ENCODE measurements at regions not wholly inside any gene's neighbourhood (a gene's known extent, or its start where the extent isn't known, plus 50 kb on each side); places are given as distances from the start of the nearest gene placed in this dataset.

DNA sequence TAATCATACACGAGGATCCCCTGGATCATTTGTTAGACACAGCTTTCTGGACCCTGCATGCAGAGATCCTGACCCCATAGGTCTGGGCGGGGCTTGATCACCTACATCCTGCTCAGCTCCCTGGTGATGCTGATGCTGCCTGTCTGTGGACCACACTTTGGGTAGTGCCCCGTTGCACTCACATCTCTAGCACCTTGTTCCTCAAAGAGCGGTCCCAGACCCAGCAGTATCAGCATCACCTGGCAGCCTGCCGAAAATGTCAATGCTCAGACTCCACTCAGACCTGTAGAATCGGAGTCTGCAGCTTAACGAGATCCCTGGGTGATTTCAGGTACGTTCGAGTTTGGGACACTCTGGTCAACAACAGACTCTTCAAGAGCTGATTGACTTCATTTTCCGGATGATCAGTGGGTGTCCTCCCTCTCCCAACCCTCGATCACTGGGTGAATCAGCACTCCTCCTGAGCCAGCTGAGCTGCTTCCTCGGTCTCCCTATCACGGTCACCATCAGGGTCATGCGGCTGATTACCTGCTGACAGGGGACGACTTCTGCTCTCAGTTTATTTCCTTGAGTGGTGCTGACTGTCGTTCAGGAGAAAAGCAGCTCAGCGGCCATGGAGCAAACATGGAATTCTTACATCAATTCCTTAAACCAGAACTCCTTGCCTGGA, 150.6 kb upstream of the RAB12 start:
- no peaks in the 10 kb centered on the region for H3K27me3 Mint-ChIP-seq
- no peak for DNase-seq
- H3K36me3 Mint-ChIP-seq (ENCODE audit: low read depth) = no peaks in the 10 kb centered on the region
- H3K4me1 Mint-ChIP-seq = no peaks in the 10 kb centered on the region
- ChIA-PET POLR2A (no interaction called here), CTCF (no interaction called here)
- no peak overlapping the region for H3K4me3 Mint-ChIP-seq
- no peaks in the 10 kb centered on the region for H3K9me3 Mint-ChIP-seq
- H3K27ac Mint-ChIP-seq = no peak overlapping the region

DNA sequence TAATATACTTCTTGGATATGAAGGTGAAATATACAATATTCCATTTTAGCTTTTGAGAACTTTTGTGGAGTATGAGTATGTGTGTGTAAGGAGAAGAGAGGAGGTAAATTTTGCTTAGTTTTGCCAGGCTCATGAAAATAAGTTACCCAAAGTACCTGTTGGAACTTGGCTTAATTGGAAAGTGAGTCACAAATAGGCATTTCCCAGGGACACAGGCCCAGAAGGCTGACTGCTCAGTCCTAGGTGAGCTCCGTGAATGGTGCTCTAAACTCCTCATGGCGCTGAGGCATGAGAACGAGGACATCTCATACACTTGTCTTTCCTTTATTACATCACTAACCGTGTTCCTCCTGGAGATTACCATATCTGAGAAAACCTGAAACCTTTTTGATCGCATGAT, 148.5 kb upstream of the RAB12 start:
- no peaks in the 10 kb centered on the region for H3K4me1 Mint-ChIP-seq
- H3K27ac Mint-ChIP-seq = no peak overlapping the region
- no peaks in the 10 kb centered on the region for H3K9me3 Mint-ChIP-seq
- no peak overlapping the region for H3K4me3 Mint-ChIP-seq
- no peak for DNase-seq
- ChIA-PET CTCF (no interaction called here), POLR2A (no interaction called here)
- no peaks in the 10 kb centered on the region for H3K36me3 Mint-ChIP-seq (ENCODE audit: low read depth)
- no peaks in the 10 kb centered on the region for H3K27me3 Mint-ChIP-seq

DNA sequence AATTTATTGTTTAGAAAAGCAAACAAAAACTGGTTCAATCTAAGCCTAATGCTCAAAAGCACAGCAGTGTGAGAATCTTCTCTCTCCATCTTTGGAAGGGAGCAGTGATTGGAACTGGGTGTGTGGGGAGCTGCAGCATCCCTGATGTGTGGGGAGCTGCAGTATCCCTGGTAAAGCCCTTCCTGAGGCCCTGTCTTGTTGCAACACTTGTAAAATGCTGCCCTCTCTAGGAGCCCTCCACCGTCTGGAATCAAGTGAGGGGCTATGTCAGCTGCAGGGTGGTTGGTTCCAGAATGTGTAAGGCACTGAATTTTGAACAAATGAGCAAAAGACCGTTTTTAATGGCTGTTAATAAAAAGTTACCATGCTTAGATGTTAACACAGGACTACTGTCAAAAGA, 147.7 kb upstream of the RAB12 start:
- CTCF ChIA-PET = no interaction called here
- Mint-ChIP-seq H3K4me1 (no peaks in the 10 kb centered on the region), H3K27me3 (no peaks in the 10 kb centered on the region), H3K9me3 (no peaks in the 10 kb centered on the region), H3K4me3 (no peak overlapping the region), H3K36me3 (ENCODE audit: low read depth) (no peaks in the 10 kb centered on the region), H3K27ac (no peak overlapping the region)
- no peak for DNase-seq
- POLR2A ChIA-PET = no interaction called here

DNA sequence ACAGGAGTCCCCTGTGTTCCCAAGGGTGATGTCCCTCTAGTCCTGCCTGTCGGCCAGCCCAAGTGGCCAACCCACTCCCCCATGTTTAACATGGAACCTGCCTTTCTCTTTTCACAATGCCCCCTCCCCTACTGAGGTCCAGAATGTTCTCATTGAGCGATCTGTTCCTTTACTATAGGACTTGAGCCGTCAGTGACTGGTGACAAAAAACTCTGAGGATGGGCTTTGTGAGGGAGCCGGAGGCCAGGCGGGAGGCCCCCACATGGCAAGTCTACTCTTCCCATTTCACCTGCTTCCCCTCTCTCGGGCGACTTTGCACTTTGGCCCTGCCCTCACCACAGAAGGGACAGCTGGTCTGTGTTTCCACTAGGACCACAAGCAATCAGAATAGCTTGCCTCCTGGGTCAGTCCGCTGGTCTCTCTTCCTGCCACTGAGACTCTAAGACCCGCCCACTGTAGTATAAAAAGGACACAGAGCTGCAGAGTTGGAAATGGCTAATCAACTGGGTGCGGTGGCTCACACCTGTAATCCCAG, 146.5 kb upstream of the RAB12 start:
- CTCF ChIA-PET = no interaction called here
- POLR2A ChIA-PET = no interaction called here
- Mint-ChIP-seq H3K4me1 (no peaks in the 10 kb centered on the region), H3K4me3 (no peak overlapping the region), H3K27ac (no peak overlapping the region), H3K36me3 (ENCODE audit: low read depth) (no peaks in the 10 kb centered on the region), H3K27me3 (no peaks in the 10 kb centered on the region), H3K9me3 (no peaks in the 10 kb centered on the region)
- DNase-seq = no peak

DNA sequence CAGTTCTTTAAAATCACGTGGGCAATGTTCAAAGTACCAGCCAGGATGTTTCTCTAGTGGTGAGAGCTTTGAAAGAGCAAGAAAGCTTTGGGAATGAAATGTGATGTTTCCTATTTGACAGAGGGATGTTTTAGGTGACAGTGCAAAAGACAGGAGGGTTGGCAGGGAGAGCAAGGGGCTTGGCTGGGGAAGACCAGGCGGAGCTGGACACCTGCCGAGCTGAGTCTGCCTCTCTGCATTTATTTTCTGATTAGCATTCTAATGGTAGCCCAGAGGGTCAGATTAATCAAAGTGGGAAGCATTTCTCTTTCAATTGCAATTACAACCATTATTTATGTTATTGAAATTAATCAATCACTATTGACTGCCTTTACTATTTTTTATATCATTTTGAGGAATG, 145.4 kb upstream of the RAB12 start:
- CTCF ChIA-PET = no interaction called here
- H3K27ac Mint-ChIP-seq = no peak overlapping the region

DNA sequence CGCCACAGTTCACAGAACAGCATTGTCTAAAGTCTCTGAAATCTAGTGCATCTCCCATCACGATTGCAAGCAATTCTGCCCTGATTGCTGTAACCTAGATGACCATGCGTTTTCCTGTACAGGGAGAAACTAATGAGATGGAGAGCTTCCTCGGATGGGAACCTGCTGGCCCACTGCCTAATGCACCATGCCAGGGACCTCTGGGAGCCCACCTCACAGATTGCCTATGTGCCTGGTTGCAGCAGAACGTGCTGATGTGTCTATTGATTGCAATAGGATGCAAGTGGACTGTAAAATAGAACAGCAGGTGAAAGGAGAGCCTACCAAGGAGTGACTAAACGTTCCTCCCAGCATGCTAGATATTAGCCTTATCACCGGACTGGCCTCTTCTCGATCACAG, 141.0 kb upstream of the RAB12 start:
- no peaks in the 10 kb centered on the region for H3K36me3 Mint-ChIP-seq (ENCODE audit: low read depth)
- no peaks in the 10 kb centered on the region for H3K27me3 Mint-ChIP-seq
- H3K4me1 Mint-ChIP-seq = no peaks in the 10 kb centered on the region
- H3K27ac Mint-ChIP-seq = no peak overlapping the region
- ChIA-PET POLR2A (no interaction called here), CTCF (no interaction called here)
- no peak for DNase-seq
- no peak overlapping the region for H3K4me3 Mint-ChIP-seq
- H3K9me3 Mint-ChIP-seq = no peaks in the 10 kb centered on the region

More for the DNA sequence above, 145.4 kb upstream of the RAB12 start:
- Mint-ChIP-seq H3K27me3 (no peaks in the 10 kb centered on the region), H3K4me3 (no peak overlapping the region), H3K4me1 (no peaks in the 10 kb centered on the region), H3K36me3 (ENCODE audit: low read depth) (no peaks in the 10 kb centered on the region), H3K9me3 (no peaks in the 10 kb centered on the region)
- POLR2A ChIA-PET = no interaction called here
- DNase-seq = no peak

DNA sequence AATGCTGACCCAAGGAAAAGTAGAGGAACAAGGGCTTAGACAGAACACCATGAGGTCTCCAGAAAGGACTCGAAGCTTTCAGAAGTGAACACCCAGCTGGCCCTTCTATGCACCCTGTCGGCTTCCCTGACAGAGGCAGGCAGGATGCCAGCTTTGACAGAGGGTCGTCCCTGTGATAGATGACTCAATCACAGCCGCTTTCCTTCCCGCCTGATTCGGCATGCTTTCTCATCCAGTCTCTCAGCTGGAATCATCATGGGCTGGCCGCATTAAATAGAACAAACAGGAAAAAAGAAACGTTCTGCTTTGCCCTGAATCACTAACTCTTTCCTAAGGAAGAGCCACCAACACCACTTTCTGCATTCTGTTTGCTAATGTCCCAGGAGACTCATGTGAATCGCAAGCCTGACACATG, 140.3 kb upstream of the RAB12 start:
- H3K4me3 Mint-ChIP-seq = no peak overlapping the region
- POLR2A ChIA-PET = no interaction called here

DNA sequence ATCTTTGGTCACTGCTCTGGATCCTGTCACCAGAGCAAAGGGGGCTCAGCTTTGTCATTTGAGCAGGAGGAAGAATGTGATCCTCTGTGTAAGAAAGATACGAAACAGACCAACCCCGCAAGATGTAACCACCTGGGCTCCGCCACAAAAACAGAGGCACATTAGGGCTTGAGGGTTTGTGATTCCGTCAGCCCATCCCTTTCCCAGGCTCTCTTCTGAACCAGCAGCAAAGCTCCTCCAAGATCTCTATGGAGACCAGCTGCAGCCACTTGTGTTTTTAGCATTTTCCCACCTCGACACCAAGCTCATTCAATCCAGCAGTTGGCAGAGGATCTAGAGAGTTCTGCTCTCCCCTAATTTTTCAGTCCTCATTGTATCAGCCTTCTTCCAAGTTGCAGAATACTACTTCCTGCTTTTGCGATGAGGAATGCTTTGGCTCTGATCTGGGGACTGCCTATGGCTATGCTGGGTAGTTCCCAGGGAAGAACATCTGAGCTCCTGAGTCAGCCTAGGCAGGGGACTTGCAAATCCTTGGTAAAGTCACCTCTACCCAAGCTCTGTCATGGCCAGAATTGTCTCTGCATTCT, 139.6 kb upstream of the RAB12 start:
- Mint-ChIP-seq H3K4me3 (no peak overlapping the region), H3K4me1 (no peaks in the 10 kb centered on the region), H3K27me3 (no peaks in the 10 kb centered on the region), H3K9me3 (no peaks in the 10 kb centered on the region), H3K36me3 (ENCODE audit: low read depth) (no peaks in the 10 kb centered on the region), H3K27ac (no peak overlapping the region)
- POLR2A ChIA-PET = no interaction called here
- DNase-seq = no peak
- CTCF ChIA-PET = no interaction called here

More for the DNA sequence above, 140.3 kb upstream of the RAB12 start:
- CTCF ChIA-PET = no interaction called here
- Mint-ChIP-seq H3K9me3 (no peaks in the 10 kb centered on the region), H3K36me3 (ENCODE audit: low read depth) (no peaks in the 10 kb centered on the region), H3K27me3 (no peaks in the 10 kb centered on the region), H3K27ac (no peak overlapping the region), H3K4me1 (no peaks in the 10 kb centered on the region)
- DNase-seq = no peak

DNA sequence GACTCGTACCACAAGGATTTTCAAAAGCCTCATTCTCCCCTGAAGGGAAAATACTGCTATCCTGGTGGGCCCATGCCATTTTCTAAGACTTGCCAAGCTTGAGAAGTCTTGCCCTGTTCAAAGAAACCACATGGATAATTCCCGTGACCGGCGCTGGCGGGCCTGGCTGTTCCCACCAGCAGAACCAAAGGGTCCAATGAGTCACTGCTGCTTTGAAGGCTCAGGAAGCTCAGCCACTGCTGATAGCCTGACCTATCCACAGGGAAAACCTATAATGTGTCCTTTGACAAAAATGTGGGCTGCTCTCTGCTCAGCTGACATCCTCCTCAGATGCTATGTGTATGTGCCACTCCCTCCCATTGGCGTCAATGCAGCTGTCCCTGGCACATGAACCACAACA, 137.9 kb upstream of the RAB12 start:
- H3K4me1 Mint-ChIP-seq = no peaks in the 10 kb centered on the region
- no peak overlapping the region for H3K4me3 Mint-ChIP-seq
- no peak overlapping the region for H3K27ac Mint-ChIP-seq
- H3K9me3 Mint-ChIP-seq = no peaks in the 10 kb centered on the region
- ChIA-PET POLR2A (no interaction called here), CTCF (no interaction called here)
- H3K27me3 Mint-ChIP-seq = no peaks in the 10 kb centered on the region
- H3K36me3 Mint-ChIP-seq (ENCODE audit: low read depth) = no peaks in the 10 kb centered on the region
- no peak for DNase-seq

DNA sequence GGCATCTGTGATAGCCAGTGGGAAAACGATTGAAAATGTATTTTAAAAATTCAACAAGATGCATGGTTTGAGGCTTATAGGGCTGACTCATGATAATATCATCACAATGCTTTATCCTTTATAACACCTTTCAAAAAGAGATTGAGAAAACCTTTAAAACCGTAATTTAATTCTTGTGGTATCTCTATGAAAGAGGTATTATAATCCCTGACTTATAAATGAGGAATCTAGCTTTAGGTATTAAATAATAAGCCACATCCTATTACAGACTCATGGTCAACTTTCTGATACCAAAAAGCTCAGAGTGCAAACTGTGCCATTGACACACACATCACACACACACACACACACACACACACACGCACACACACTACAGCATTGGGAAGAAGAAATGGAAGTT, 134.6 kb upstream of the RAB12 start:
- Mint-ChIP-seq H3K4me3 (no peak overlapping the region), H3K36me3 (ENCODE audit: low read depth) (no peaks in the 10 kb centered on the region), H3K4me1 (no peaks in the 10 kb centered on the region), H3K27ac (no peak overlapping the region), H3K27me3 (no peaks in the 10 kb centered on the region), H3K9me3 (no peaks in the 10 kb centered on the region)
- no peak for DNase-seq
- ChIA-PET POLR2A (no interaction called here), CTCF (no interaction called here)

DNA sequence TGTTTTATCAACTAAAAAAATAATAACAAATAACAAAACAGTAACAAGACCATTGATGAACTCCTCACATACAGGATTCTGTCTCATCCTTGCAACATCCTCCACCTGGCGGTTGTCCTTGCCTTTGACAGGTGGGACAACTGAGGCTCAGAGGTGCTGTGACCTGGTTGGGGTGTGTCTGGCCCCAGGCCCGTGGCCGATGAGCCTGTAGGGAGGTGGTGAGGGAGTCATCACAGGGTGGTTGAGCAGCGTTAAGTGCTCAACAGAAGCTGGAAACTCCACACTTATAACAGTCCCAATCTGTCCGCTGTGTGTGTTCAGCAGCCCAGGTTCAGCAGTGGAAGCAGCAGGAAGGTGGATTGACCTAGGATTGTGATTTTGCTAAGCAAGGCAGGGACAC, 131.6 kb upstream of the RAB12 start:
- no peaks in the 10 kb centered on the region for H3K4me1 Mint-ChIP-seq
- H3K27ac Mint-ChIP-seq = no peak overlapping the region
- H3K4me3 Mint-ChIP-seq = no peak overlapping the region
- no peaks in the 10 kb centered on the region for H3K9me3 Mint-ChIP-seq
- no peaks in the 10 kb centered on the region for H3K36me3 Mint-ChIP-seq (ENCODE audit: low read depth)
- ChIA-PET POLR2A (no interaction called here), CTCF (interaction anchor here (1.2 to 1.6 kb wide), 2 partner anchors 132 to 510 kb away, joined by 4 to 9 read pairs; partner anchors contain the start of gene RAB12)
- no peak for DNase-seq
- H3K27me3 Mint-ChIP-seq = peaks cover under 1% of the 10 kb centered on the region

DNA sequence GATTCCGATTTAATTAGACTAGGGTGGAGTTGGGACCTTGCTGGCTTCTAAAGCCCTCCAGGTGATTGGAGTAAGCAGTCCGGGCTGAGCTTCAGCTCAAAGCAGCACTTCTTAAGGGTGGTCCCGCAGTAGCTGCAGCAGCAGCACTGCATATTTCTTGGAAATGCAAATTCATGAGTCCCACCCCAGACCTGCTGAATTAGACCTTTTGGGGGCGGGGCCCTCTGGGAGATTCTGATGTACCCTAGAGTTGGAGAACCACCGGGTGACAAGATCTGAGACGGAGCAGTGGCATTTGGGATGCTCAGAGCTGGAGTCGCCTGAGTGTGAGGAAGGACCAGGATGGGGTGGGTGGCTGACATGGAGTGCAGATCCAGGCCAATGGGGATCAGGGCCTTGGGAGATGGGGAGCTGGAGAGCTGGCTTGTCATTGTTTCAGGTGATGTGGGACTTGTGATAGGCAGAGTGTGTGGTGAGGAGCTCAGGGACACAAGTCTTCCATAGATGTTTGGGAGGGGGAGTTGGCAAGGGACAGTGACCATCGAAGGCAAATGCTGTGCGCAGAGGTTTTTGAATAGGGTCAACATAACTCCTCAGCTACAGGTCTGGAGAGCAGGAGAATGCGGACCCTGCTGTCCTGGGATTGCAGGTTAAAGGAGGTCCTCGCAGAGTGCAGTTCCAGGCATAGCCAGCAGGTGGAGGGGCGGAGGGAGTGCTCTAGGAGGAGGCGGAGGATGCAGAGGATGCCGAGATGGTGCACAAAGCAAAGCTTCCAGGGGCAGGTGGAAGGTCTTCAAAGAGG, 130.9 kb upstream of the RAB12 start:
- Mint-ChIP-seq H3K27me3 (peaks cover 4% of the 10 kb centered on the region), H3K4me3 (no peak overlapping the region), H3K4me1 (no peaks in the 10 kb centered on the region), H3K36me3 (ENCODE audit: low read depth) (no peaks in the 10 kb centered on the region), H3K27ac (no peak overlapping the region), H3K9me3 (no peaks in the 10 kb centered on the region)
- CTCF ChIA-PET = interaction anchor here (0.9 to 2.0 kb wide), 4 partner anchors 9 to 510 kb away, joined by 3 to 9 read pairs (median 5); partner anchors contain the start of gene RAB12
- POLR2A ChIA-PET = no interaction called here
- DNase-seq = peak; percentile 55

DNA sequence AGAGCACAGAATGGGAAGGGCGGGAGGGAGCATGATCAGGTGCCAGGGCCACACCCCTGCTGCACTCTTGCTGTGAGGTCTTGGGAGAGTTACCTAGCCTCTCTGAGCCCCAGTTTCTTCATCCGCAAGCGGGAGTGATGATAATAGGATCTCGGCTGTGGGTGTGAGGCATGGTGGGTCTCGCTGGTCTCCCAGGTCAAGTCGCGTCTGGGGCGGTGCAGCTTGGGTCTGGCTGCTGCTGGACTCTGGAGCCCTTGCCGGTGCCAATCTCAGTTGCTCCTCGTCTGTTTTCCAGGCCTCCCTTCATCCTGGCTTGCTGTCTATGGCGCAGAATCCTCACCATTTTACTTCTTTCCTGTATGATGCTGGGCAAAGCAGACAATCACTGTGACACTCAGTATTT, 130.3 kb upstream of the RAB12 start:
- Mint-ChIP-seq H3K27ac (no peak overlapping the region), H3K4me3 (no peak overlapping the region), H3K4me1 (no peaks in the 10 kb centered on the region), H3K27me3 (peaks cover 4% of the 10 kb centered on the region), H3K9me3 (no peaks in the 10 kb centered on the region), H3K36me3 (ENCODE audit: low read depth) (no peaks in the 10 kb centered on the region)
- CTCF ChIA-PET = interaction anchor here (0.9 to 2.0 kb wide), 4 partner anchors 9 to 509 kb away, joined by 3 to 9 read pairs (median 5); partner anchors contain the start of gene RAB12
- DNase-seq = no peak
- POLR2A ChIA-PET = no interaction called here

Measured in activated CD4-positive, alpha-beta memory T cell treated with anti-CD3 and anti-CD28 coated beads, Interleukin-2, amount 10 ng/mL, durations not matched to agents 7 days and 5 days (primary cell).